ENCODE measurements at regions not wholly inside any gene's neighbourhood (a gene's known extent, or its start where the extent isn't known, plus 50 kb on each side); places are given as distances from the start of the nearest gene placed in this dataset.

- no peak for TF ChIP-seq JUND (IDR thresholded peaks at IDR 0.05)
- no peak for TF ChIP-seq CTCF (IDR thresholded peaks at IDR 0.05 in 2 of 3, conservative IDR thresholded peaks at IDR 0.05 in 1 of 3; ENCODE audit: borderline replicate concordance in 1 of 3, insufficient read depth in 1 of 3, low read depth in 2 of 3, low read length in 2 of 3)
- TF ChIP-seq ELF1 (IDR thresholded peaks at IDR 0.05; ENCODE audit: borderline replicate concordance, low read depth) = no peak
- no peak for TF ChIP-seq CBX3 (IDR thresholded peaks at IDR 0.05; ENCODE audit: low read depth)
- no peak for TF ChIP-seq EGR1 (IDR thresholded peaks at IDR 0.05; ENCODE audit: low read depth)
- ChIA-PET RAD21 (ENCODE audit: low non-redundant PET in 1 of 2, low total read pairs in 2 of 2, uncharacterized antibody in 2 of 2, unreplicated experiment in 2 of 2) (no interaction called here), POLR2A (no interaction called here), CTCF (no interaction called here)
- no peak for ATAC-seq
- Histone ChIP-seq H3K9ac (ENCODE audit: low read length) (no peak overlapping the region), H3K36me3 (ENCODE audit: control insufficient read depth in 1 of 2, insufficient read depth in 2 of 2, low read length in 2 of 2) (no peaks in the 10 kb centered on the region), H3K4me2 (ENCODE audit: low read length) (no peak overlapping the region), H3K27me3 (ENCODE audit: insufficient read depth, low read length) (no peaks in the 10 kb centered on the region), H3K4me3 (replicated peaks in 1 of 2; ENCODE audit: low read depth in 1 of 2, low read length in 2 of 2) (no peak overlapping the region), H4K20me1 (ENCODE audit: insufficient read depth) (no peaks in the 10 kb centered on the region), H3K79me2 (ENCODE audit: insufficient read depth, low read length) (no peaks in the 10 kb centered on the region), H3K9me2 (ENCODE audit: insufficient read depth) (no peaks in the 10 kb centered on the region), H3K27ac (ENCODE audit: low read depth, low read length) (no peak overlapping the region), H3K9me3 (ENCODE audit: control insufficient read depth in 1 of 2, insufficient read depth in 1 of 2, low read depth in 1 of 2, low read length in 2 of 2) (no peaks in the 10 kb centered on the region), H3K4me1 (ENCODE audit: control insufficient read depth in 1 of 2, insufficient read depth in 2 of 2, low read length in 2 of 2) (no peaks in the 10 kb centered on the region), H2AFZ (ENCODE audit: low read depth, low read length, poor library complexity, severe bottlenecking) (no peak overlapping the region)
- intact Hi-C loops (cut with micrococcal nuclease) = no loop called here
- no peak for DNase-seq (ENCODE audit: low read depth, low spot score)
- no TSS peak for BruUV-seq (replicated peaks)
Observed at GRCh38 chr6:155604991-155605390, 149.4 kb upstream of the NOX3 start.

DNA sequence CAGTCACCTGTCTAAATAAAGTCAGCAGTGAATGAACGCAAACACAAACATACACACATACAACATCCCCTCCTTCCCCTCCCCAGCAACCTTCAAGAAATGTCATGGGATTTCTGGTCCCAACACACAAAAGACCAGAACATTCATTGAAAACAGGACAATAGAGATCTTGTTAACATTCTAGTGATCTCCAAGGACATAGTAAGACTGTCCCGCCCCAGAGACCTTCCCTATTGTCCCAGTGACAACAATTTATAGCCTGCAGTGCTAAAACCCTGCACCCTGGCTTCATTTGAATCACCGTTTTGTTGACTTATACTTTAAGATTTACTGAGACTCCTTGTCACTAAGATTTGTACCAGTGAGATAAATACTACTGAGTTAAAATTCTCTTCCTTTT, 143.9 kb upstream of the NOX3 start:
- TF ChIP-seq ZFX (IDR thresholded peaks at IDR 0.05) (no peak), POLR2AphosphoS5 (IDR thresholded peaks at IDR 0.05; ENCODE audit: low read depth, low read length) (no peak), ATF3 (IDR thresholded peaks at IDR 0.05) (no peak), POLR2A (IDR thresholded peaks at IDR 0.05; ENCODE audit: borderline replicate concordance, extremely low read depth, insufficient read depth, insufficient read length) (no peak), EZH2phosphoT487 (IDR thresholded peaks at IDR 0.05; ENCODE audit: borderline replicate concordance) (no peak), FOSL1 (IDR thresholded peaks at IDR 0.05; ENCODE audit: low read depth) (no peak), CEBPB (IDR thresholded peaks at IDR 0.05; ENCODE audit: low read depth) (no peak), JUND (IDR thresholded peaks at IDR 0.05) (no peak), EZH2 (IDR thresholded peaks at IDR 0.05) (no peak), SRF (IDR thresholded peaks at IDR 0.05; ENCODE audit: low read depth) (no peak)
- ChIA-PET CTCF (no interaction called here), RAD21 (ENCODE audit: low non-redundant PET in 1 of 2, low total read pairs in 2 of 2, uncharacterized antibody in 2 of 2, unreplicated experiment in 2 of 2) (no interaction called here), POLR2A (no interaction called here)
- no peak overlapping the region for H2AFZ ChIP-seq (ENCODE audit: low read depth, low read length, poor library complexity, severe bottlenecking)
- intact Hi-C loops (cut with micrococcal nuclease) = no loop called here
- no peak overlapping the region for H3K4me2 ChIP-seq (ENCODE audit: low read length)
- H3K4me1 ChIP-seq (ENCODE audit: control insufficient read depth in 1 of 2, insufficient read depth in 2 of 2, low read length in 2 of 2) = no peaks in the 10 kb centered on the region
- no peaks in the 10 kb centered on the region for H3K9me2 ChIP-seq (ENCODE audit: insufficient read depth)
- no peak for ATAC-seq
- H4K20me1 ChIP-seq (ENCODE audit: insufficient read depth) = no peaks in the 10 kb centered on the region
- H3K9ac ChIP-seq (ENCODE audit: low read length) = no peak overlapping the region
- no peaks in the 10 kb centered on the region for H3K36me3 ChIP-seq (ENCODE audit: control insufficient read depth in 1 of 2, insufficient read depth in 2 of 2, low read length in 2 of 2)
- BruUV-seq (replicated peaks) = no TSS peak
- no peaks in the 10 kb centered on the region for H3K79me2 ChIP-seq (ENCODE audit: insufficient read depth, low read length)
- no peak overlapping the region for H3K4me3 ChIP-seq (replicated peaks in 1 of 2; ENCODE audit: low read depth in 1 of 2, low read length in 2 of 2)
- H3K27me3 ChIP-seq (ENCODE audit: insufficient read depth, low read length) = no peaks in the 10 kb centered on the region
- H3K9me3 ChIP-seq (ENCODE audit: control insufficient read depth in 1 of 2, insufficient read depth in 1 of 2, low read depth in 1 of 2, low read length in 2 of 2) = no peaks in the 10 kb centered on the region
- DNase-seq (ENCODE audit: low read depth, low spot score) = no peak
- no peak overlapping the region for H3K27ac ChIP-seq (ENCODE audit: low read depth, low read length)
